ENCODE measurements at regions not wholly inside any gene's neighbourhood (a gene's known extent, or its start where the extent isn't known, plus 50 kb on each side); places are given as distances from the start of the nearest gene placed in this dataset.

DNA sequence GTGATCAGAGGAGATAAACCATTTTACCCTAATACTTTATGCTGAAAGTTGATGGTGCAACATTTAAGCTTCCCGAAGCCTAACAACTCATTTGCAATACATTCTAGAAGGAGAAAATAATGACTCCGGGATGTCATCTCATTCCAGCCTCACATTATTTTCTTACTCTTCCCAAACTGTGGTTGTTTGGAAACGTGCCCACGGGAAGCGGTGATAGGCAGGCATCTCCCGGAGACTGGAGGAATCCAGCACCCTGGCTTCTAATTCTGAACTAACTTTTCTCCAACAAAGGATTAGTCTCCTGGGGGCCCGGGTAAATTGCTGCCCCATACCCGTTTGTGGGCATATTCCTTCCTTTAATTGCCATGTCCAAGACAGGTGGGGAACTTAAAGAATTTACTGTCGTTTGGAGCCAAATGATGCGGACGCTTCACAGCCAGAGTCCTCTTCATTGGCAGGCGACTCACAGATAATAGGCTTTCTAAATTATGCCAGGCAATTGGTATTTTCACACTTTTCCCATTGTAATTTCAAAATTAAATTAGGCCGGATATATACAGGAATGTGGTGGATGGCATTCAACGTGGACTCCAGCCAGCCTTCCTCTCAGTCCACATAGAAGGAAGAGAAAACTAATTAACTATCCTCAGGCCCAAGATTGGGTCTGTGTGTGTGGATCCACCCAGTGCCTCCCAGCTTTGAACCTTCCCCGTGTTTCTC is 278.1 kb downstream of the AJAP1 start:
- TF ChIP-seq, protein P1, sequence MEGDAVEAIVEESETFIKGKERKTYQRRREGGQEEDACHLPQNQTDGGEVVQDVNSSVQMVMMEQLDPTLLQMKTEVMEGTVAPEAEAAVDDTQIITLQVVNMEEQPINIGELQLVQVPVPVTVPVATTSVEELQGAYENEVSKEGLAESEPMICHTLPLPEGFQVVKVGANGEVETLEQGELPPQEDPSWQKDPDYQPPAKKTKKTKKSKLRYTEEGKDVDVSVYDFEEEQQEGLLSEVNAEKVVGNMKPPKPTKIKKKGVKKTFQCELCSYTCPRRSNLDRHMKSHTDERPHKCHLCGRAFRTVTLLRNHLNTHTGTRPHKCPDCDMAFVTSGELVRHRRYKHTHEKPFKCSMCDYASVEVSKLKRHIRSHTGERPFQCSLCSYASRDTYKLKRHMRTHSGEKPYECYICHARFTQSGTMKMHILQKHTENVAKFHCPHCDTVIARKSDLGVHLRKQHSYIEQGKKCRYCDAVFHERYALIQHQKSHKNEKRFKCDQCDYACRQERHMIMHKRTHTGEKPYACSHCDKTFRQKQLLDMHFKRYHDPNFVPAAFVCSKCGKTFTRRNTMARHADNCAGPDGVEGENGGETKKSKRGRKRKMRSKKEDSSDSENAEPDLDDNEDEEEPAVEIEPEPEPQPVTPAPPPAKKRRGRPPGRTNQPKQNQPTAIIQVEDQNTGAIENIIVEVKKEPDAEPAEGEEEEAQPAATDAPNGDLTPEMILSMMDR (IDR thresholded peaks at IDR 0.05 in 4 of 5, conservative IDR thresholded peaks at IDR 0.05 in 1 of 5): no peak
- no peak for TF ChIP-seq POLR2A (IDR thresholded peaks at IDR 0.05)

Measured in gastrocnemius medialis (tissue), 4 donors.